ENCODE measurements at regions not wholly inside any gene's neighbourhood (a gene's known extent, or its start where the extent isn't known, plus 50 kb on each side); places are given as distances from the start of the nearest gene placed in this dataset.

DNA sequence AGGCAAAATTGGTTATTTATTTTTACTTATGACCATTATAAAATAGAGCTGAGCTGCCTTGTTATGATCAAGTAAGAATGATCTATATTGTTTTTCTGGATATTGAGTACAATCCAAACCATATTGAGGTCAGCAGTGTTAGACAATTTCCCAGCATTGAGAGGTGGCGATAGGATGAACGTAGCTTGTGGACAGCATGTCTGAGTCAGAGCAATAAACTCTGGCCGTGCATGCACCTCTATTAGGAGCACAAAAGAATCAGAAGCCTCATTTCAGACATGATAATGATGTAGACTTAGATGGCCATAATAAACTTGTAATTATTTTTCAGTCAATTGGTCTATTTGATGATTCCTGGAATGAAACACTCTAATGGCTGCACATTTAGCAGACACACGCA, 491.6 kb downstream of the RIT2 start:
- DNase-seq (ENCODE audit: low read depth in 2 of 2), result no peak

DNA sequence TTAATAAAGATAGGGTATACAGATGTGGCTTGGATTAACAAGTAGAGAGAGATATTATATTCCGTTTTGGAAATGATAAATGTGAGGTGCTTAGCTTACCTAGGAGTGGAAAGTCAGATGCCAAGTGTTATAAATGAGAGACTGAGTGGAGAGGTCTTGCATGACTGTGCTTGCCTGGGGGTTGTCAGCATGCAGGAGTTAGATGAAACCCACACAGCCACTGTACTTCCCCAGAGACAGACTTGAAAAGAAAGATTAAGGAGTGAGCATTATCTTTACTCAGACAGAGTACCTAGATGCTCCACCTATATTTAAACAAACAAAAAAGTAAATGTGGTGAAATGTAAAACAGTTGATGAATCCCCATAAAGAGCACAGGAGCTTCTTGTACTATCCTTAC, 482.7 kb downstream of the RIT2 start:
- DNase-seq (ENCODE audit: low read depth in 2 of 2), result no peak

DNA sequence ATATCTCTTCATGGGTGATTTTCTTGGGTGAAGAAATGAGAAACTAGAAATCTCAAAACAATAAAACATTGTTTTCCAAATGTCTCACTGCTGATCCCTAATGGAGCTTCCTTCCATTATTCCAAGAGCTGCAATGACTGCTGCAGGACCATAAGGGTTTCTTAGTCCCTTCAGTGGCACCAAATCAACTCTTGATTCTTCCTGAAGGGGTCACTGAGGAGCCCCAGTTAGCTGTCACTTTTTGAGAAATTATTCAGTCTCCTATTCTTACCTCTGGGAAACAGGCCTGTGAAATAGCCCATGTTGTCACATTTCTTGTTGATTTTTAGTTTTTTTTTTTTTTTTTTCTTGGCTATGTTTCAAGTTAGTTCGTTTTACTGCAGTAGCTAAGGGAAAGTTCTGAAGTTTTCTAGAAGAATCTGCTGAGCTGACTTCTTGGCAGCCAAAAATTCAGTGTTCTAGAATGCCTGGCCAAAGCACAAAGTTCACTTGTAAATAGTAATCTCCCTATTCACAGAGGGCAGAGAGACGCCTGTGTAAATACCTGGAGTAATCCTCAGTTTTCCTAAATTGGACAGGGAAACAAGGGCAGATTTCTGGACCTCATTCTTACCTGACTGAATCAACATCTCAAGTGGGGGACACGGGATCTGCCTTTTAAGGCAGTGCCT, 480.0 kb downstream of the RIT2 start:
- DNase-seq (ENCODE audit: low read depth in 2 of 2), result no peak

DNA sequence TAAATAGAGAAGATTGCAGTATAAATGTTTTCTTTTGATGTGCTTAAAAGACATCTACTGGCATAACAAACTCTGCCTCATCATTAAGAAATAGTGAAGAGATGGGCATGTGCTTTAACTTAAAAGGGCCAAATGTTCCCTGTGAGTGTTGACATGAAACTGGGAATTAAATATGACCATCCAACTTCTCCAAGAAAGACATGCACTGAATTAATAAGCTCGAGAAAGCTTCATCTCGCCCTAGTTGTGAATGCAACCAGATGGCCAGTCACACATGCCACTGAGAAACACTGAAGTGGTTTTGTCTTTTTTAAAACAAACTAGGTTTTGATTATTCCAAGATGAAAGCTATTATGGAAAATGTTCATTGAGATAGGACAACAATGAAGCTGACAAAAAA, 479.2 kb downstream of the RIT2 start:
- no peak for DNase-seq (ENCODE audit: low read depth in 2 of 2)

DNA sequence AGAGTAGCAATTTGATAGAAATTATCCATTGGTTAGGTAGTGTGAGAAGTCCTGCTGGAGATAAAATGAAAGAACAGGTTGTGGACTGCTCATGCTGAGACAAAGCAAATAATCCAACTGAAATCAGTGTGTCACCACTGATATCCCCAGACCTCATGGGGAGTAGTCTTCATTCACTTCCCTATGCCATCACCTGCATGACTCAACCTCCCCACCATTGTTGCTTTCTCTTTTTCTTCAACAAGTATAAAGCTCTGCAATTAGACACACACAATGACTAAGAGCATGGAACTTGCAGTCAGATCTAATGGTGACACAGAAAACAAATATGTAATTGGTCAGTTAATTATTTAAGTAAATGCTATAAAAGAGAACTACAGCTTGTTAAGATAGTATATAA, 475.3 kb downstream of the RIT2 start:
- no peak for DNase-seq (ENCODE audit: low read depth in 2 of 2)

DNA sequence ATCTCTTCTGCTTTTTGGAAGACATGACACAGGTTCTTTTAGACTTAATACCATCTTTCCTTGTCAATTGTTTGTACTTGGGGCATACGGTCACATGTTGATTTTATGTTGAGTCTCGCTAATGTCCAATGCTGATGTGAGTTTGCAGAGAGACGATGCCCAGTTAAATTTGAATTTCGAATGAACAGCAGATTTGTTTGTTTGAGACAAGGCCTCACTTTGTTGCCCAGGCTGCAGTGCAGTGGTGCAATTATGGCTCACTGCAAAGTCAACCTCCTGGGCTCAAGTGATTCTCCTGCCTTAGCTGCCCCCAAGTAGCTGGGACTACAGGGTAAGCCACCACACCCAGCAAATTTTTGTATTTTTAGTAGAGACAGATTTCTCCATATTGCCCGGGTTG, 473.5 kb downstream of the RIT2 start:
- no peak for DNase-seq (ENCODE audit: low read depth in 2 of 2)

DNA sequence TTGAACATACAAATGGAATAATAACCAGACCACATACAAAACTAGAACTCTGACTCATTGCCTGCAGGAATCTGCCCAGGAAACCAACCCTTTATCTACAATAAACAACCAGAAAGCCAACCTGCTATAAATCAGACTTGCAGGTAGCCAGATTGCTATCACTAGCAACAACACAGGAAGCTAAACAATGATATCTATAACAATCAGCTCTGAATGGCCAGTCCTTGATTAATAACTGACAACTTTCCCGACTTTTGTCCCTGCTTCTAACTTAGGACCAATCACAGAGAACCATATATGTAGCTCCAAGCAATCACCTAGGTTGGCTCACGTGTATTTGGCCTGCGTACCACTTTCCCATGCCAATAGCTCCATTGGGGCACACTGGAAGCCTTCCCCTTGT, 470.8 kb downstream of the RIT2 start:
- no peak for DNase-seq (ENCODE audit: low read depth in 2 of 2)

DNA sequence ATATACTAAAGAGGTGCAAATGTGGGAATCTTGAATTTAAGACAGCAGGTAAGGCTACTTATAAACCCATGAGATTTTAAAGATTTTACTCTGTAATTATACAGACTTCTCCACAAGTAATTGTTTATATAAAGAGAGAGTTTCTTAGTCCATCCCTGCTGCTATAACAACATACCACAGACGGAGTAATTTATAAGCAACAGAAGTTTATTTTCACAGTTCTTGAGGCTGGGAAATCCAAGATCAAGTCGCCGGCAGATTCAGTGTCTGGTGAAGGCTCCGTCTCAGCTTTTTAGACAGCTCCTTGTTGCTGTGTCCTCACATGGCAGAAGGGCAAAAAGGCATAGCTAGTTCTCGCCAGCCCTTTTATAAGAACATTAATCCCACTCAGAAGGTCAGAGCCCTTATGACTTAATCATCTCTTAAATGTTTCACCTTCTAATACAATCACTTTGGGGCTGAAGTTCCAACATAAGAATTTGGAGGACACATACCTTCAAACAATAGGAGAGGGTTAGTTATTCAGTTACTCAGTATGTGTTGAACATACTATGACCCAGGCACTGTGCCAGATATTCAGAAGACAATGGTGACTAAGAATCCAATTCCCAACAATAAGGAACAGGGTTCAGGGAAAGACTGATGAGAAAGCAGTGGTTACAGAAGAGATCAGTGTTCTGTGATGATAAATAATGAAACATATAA, 466.0 kb downstream of the RIT2 start:
- DNase-seq (ENCODE audit: low read depth in 2 of 2), result no peak

DNA sequence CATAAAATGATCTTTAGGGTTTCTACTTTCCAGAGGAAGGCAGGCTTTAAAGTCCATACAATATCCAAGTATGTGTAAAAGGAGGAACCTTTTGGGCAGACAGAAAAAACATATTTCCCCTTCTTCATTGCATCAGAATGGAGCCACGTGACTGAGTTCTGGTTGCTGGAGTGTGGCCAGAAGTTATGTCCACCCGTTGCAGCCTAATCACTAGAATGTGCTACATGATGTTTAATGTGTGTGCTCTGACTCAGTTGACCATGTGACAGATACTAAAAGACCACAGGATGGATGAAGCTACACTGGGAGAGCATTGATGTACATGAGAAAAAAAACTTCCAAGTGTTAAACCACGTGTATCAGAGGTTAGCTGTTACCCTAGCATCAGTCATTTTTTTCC, 460.9 kb downstream of the RIT2 start:
- no peak for DNase-seq (ENCODE audit: low read depth in 2 of 2)

DNA sequence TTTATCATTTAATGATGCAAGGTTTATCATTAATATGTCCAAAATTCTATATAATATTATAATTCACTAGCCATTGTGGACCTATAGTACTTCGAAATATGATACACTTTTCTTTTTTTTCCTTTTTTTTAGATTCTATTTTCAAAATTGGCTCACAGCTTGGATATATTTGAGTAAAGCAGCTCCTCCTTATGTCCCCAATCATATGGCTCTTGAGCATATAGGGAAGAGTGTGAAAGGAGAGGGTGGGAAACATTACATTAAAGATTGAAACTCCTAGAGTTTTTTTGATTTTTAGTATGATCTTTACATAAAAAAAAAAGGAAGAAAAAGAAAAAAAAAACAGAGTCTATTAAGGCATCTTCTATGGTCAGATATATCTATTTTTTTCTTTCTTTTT, 457.9 kb downstream of the RIT2 start:
- DNase-seq (ENCODE audit: low read depth in 2 of 2), result no peak

DNA sequence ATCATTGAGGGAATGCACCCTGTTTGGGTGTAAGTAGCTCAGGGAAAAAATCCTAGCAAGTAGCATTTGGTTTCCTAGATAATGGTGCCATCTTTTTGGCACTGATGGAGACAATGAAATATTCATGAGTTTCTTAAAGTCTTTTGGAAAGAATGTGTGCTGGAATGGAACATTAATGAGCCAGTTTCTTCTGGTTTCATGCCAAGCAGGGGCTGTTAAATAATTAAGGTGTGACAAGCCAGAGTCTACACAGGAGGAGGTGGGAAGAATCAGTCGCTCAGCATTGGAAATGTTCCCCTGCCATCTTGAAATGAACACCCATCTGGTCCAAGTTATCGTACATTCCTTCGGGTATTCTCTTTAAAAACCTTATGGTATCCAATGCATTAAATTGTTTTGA, 457.3 kb downstream of the RIT2 start:
- DNase-seq (ENCODE audit: low read depth in 2 of 2), result no peak

DNA sequence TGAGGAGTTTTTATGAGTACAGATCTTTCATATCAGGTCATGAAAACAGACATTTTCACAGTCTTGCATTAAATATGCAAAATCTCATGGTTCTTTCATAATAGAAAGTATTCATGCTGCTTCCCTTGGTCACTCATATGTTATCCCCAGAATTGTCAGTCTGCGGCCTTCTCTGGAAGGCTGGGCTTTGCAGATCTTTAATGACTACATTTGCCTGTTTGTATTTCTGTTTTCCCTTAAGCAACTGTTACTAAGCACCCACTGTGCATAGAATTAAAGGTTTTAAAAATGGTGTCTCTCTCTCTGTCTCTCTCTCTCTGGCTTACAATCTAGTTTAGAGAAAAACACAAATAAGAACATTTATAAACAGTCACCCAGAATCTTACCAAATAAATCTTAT, 456.3 kb downstream of the RIT2 start:
- DNase-seq (ENCODE audit: low read depth in 2 of 2), result no peak

DNA sequence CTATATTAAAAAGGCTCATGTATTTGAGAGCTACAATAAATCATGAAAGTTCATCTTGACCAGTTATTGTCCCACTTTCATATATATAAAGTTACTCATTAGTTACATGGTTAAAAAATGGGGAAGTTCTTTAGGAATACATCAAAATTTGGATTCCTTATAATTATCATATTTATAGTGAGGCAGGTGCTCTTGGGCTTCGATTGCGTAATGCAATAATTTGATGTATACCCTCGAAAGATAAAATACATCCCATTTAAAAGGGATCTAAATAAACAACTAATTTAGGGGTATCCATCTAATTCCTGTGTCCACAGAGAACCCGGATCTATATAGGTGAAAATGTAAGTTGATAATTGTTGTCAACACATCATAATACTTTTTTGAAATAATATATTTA, 444.6 kb downstream of the RIT2 start:
- no peak for DNase-seq (ENCODE audit: low read depth in 2 of 2)

DNA sequence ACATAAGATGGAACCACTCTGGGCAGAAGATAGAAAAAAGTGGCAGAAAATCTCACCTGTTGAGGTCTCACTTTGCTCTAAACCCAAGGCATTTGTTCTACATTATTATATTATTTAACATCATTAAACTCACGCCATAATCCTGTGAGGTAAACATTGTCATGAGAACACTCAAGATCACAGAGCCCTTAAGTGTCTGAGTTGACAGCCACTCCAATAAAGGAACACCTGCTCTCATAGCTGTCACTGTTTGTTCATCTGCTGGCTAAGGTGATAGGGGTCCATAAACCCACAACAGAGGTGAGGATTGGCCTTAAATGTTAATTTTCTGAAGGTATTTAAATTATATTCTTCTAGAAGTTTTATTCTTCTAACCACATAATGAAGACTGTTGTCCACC, 439.7 kb downstream of the RIT2 start:
- DNase-seq (ENCODE audit: low read depth in 2 of 2), result no peak

DNA sequence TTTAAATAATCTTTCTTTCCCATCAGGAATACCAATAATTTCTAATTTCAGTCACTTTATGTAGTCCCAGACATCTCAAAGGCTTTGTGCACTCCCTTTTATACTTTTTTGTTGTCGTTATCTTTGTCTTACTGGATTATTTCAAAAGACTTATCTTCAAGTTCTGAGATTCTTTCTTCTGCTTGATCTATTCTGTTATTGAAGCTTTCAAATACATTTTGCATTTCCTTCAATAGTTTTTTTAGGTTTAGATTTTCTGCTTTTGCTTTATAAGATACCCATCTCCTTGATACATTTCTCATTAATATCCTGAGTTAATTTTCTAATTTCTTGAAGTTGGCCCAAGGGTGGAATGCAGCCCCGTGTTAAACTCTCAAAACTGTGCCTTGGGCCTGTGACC, 432.4 kb downstream of the RIT2 start:
- no peak for DNase-seq (ENCODE audit: low read depth in 2 of 2)

DNA sequence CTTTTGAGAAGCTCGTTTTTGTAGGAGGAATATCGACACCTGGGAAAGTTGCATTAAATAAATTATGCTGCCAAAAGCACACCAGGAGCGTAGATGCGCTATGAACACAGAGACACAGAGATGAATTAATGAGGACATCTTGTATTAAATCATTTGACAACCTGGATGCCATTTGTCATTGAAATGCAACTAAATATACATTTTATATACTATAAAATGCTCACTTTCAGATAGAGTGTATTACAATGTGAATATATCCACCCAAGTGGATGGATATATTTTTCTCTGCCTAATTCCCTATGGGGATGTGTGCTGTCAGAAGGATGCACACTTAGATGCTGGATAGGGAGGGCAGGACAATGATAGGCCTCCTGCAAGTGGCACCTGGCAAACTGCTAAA, 426.2 kb downstream of the RIT2 start:
- no peak for DNase-seq (ENCODE audit: low read depth in 2 of 2)

All from activated CD4-positive, alpha-beta T cell treated with anti-CD3 and anti-CD28 coated beads for 24 hours (primary cell).